OCI-LY7 (cell line): ENCODE measurements at regions not wholly inside any gene's neighbourhood (a gene's known extent, or its start where the extent isn't known, plus 50 kb on each side); places are given as distances from the start of the nearest gene placed in this dataset.

Experiments used
- BruUV-seq: library from RNA; stranded (reverse); fragments of 400-500 nt; replicated peaks from 2 replicates; lab custom pipeline; 2021; lab: Mats Ljungman, UMichigan
- CTCF ChIA-PET: fragments of 300-600 bp; sonication (Branson Sonifier 250); formaldehyde crosslinking; loops from one replicate; lab custom pipeline; 2022; ENCODE audit warnings: antibody characterized with exemption; ENCODE audit not compliant: unreplicated experiment; lab: Charles Lee
- POLR2A ChIA-PET: fragments of 300-600 bp; sonication (Branson Sonifier 250); formaldehyde crosslinking; loops from one replicate; lab custom pipeline; 2022; ENCODE audit warnings: antibody characterized with exemption; lab: Charles Lee
- DNase-seq: peaks from one replicate; pipeline ENCODE4 v3.0.0-alpha.2; 2015; ENCODE audit warnings: low spot score
- H2AFZ ChIP-seq: fragments of 200-600 bp; sonication (generic), shearing (Covaris generic); 2 replicates; pipeline ENCODE4 v1.6.1; 2014; ENCODE audit warnings: mild to moderate bottlenecking, antibody characterized with exemption, low read length, moderate library complexity
- H3K27ac ChIP-seq: fragments of 200-600 bp; sonication (generic); 2 replicates; pipeline ENCODE4 v1.5.1; 2014; ENCODE audit warnings: mixed run types, low read depth, mild to moderate bottlenecking, moderate library complexity, low read length, inconsistent platforms; ENCODE audit not compliant: poor library complexity, severe bottlenecking
- H3K36me3 ChIP-seq: fragments of 200-600 bp; sonication (generic); 2 replicates; pipeline ENCODE4 v1.6.1; 2014; ENCODE audit warnings: mild to moderate bottlenecking, antibody characterized with exemption, low read length, moderate library complexity, mixed read lengths; ENCODE audit not compliant: insufficient read depth
- H3K4me1 ChIP-seq: fragments of 200-600 bp; sonication (generic); 2 replicates; pipeline ENCODE4 v1.5.1; 2014; ENCODE audit warnings: mild to moderate bottlenecking, low read length; ENCODE audit not compliant: insufficient read depth, poor library complexity, severe bottlenecking
- H3K4me2 ChIP-seq: fragments of 200-600 bp; sonication (generic); 2 replicates; pipeline ENCODE4 v1.6.1; 2014; ENCODE audit warnings: mild to moderate bottlenecking, low read length
- H3K4me3 ChIP-seq: fragments of 200-600 bp; sonication (generic); 2 replicates; pipeline ENCODE4 v1.5.1; 2014; ENCODE audit warnings: mild to moderate bottlenecking, low read depth, low read length; ENCODE audit not compliant: poor library complexity, severe bottlenecking
- H3K79me2 ChIP-seq: fragments of 200-600 bp; sonication (generic); 2 replicates; pipeline ENCODE4 v1.6.1; 2016; ENCODE audit warnings: low read depth, mild to moderate bottlenecking, low read length, moderate library complexity, mixed read lengths; ENCODE audit not compliant: insufficient read depth
- H3K9me2 ChIP-seq: fragments of 200-600 bp; sonication (generic); 2 replicates; pipeline ENCODE4 v1.6.1; 2016; ENCODE audit warnings: mild to moderate bottlenecking, low read length, mixed read lengths; ENCODE audit not compliant: insufficient read depth
- H3K9me3 ChIP-seq: fragments of 200-600 bp; sonication (generic); 2 replicates; pipeline ENCODE4 v1.6.1; 2014; ENCODE audit warnings: mild to moderate bottlenecking, mixed run types, low read length, mixed read lengths
- H4K20me1 ChIP-seq: fragments of 200-600 bp; sonication (generic); 2 replicates; pipeline ENCODE4 v1.6.1; 2014; ENCODE audit warnings: mild to moderate bottlenecking, antibody characterized with exemption, low read length, moderate library complexity, mixed read lengths; ENCODE audit not compliant: insufficient read depth
- CTCF ChIP-seq: fragments of 200-600 bp; sonication (generic); conservative IDR thresholded peaks from 2 replicates; pipeline ENCODE4 v1.5.1; 2014; ENCODE audit warnings: mild to moderate bottlenecking, antibody characterized with exemption, low read length, moderate library complexity, mixed read lengths
- EZH2phosphoT487 ChIP-seq: fragments of 200-600 bp; sonication (generic); IDR thresholded peaks from 2 replicates; pipeline ENCODE4 v1.6.1; 2018; ENCODE audit warnings: low read depth, borderline replicate concordance, mild to moderate bottlenecking, mixed run types, antibody characterized with exemption, low read length, moderate library complexity, mixed read lengths
- intact Hi-C: fragments of 100-400 bp; cut with micrococcal nuclease; formaldehyde crosslinking; loops from one replicate; pipeline ENCODE4 v1.10.0; 2022; ENCODE audit not compliant: unreplicated experiment

- CTCF ChIA-PET, result no interaction called here
These were observed 181.2 kb upstream of the KCND2 start for GRCh38 chr7:120091807-120092206.

GRCh38 chr7:120097020-120097419 lies 176.0 kb upstream of the KCND2 start:
- POLR2A ChIA-PET, result no interaction called here
- H2AFZ ChIP-seq, result no peak overlapping the region
- no peaks in the 10 kb centered on the region for H3K36me3 ChIP-seq
- no peak for DNase-seq
- CTCF ChIA-PET, result no interaction called here
- no peaks in the 10 kb centered on the region for H3K4me1 ChIP-seq
- H3K79me2 ChIP-seq, result no peaks in the 10 kb centered on the region
- no peaks in the 10 kb centered on the region for H3K9me3 ChIP-seq
- no peaks in the 10 kb centered on the region for H4K20me1 ChIP-seq
- H3K27ac ChIP-seq, result no peak overlapping the region
- H3K4me2 ChIP-seq, result no peak overlapping the region
- no peak for TF ChIP-seq EZH2phosphoT487
- intact Hi-C loops, result no loop called here
- no peak overlapping the region for H3K4me3 ChIP-seq
- no TSS peak for BruUV-seq
- H3K9me2 ChIP-seq, result no peaks in the 10 kb centered on the region

More at GRCh38 chr7:120091807-120092206, 181.2 kb upstream of the KCND2 start:
- POLR2A ChIA-PET, result interaction anchor here (0.7 kb wide), 1 partner anchor 333 kb away, joined by 4 read pairs; no protein-coding TSS in a partner anchor
- no peak for TF ChIP-seq CTCF
- TF ChIP-seq EZH2phosphoT487, result no peak
- Histone ChIP-seq H3K9me3 (no peaks in the 10 kb centered on the region), H3K9me2 (no peaks in the 10 kb centered on the region), H2AFZ (no peak overlapping the region), H3K4me3 (no peak overlapping the region), H3K4me2 (no peak overlapping the region), H4K20me1 (no peaks in the 10 kb centered on the region), H3K27ac (no peak overlapping the region), H3K36me3 (no peaks in the 10 kb centered on the region), H3K79me2 (no peaks in the 10 kb centered on the region), H3K4me1 (no peaks in the 10 kb centered on the region)
- no peak for DNase-seq
- intact Hi-C loops, result no loop called here
- no TSS peak for BruUV-seq

GRCh38 chr7:120097774-120098173 lies 175.2 kb upstream of the KCND2 start:
- no peaks in the 10 kb centered on the region for H4K20me1 ChIP-seq
- no peaks in the 10 kb centered on the region for H3K9me3 ChIP-seq
- no peak overlapping the region for H3K27ac ChIP-seq
- H3K36me3 ChIP-seq, result no peaks in the 10 kb centered on the region
- no peaks in the 10 kb centered on the region for H3K9me2 ChIP-seq
- no peak for DNase-seq
- no peak for TF ChIP-seq CTCF
- TF ChIP-seq EZH2phosphoT487, result no peak
- intact Hi-C loops, result no loop called here
- no peaks in the 10 kb centered on the region for H3K79me2 ChIP-seq
- POLR2A ChIA-PET, result no interaction called here
- CTCF ChIA-PET, result no interaction called here
- no TSS peak for BruUV-seq
- H3K4me3 ChIP-seq, result no peak overlapping the region
- no peaks in the 10 kb centered on the region for H3K4me1 ChIP-seq
- H2AFZ ChIP-seq, result no peak overlapping the region
- H3K4me2 ChIP-seq, result no peak overlapping the region
